IMR-90 (cell line): ENCODE measurements at regions not wholly inside any gene's neighbourhood (a gene's known extent, or its start where the extent isn't known, plus 50 kb on each side); places are given as distances from the start of the nearest gene placed in this dataset.
A peak's percentile ranks its signal among the peaks of the same experiment; 100 is the strongest.

Experiments used
- ATAC-seq: fragments of 200-7000 bp; cut with Tn5 transposase; 2 replicates; pipeline ENCODE4 v1.9.1; 2020; ENCODE audit warnings: low read depth, mild to moderate bottlenecking, moderate library complexity
- BruUV-seq: library from RNA; stranded (reverse); fragments of 400-500 nt; replicated peaks from 2 replicates; lab custom pipeline; 2021; lab: Mats Ljungman, UMichigan
- CTCF ChIA-PET: fragments of 300-600 bp; formaldehyde crosslinking; extraction: SDS; loops from one replicate; lab custom pipeline; 2021; ENCODE audit warnings: antibody characterized with exemption; lab: Yijun Ruan, JAX
- POLR2A ChIA-PET: fragments of 300-600 bp; sonication (Branson Sonifier 250); formaldehyde crosslinking; loops from one replicate; lab custom pipeline; 2022; ENCODE audit warnings: antibody characterized with exemption; ENCODE audit not compliant: unreplicated experiment; lab: Charles Lee
- DNase-seq: peaks from one replicate; pipeline ENCODE4 v3.0.0; 2013
- H2AFZ ChIP-seq: replicated peaks from 2 replicates; pipeline ENCODE3; 2013; ENCODE audit warnings: low read length, mild to moderate bottlenecking; ENCODE audit not compliant: poor library complexity
- H2AK5ac ChIP-seq: 2 replicates; pipeline ENCODE4 v1.6.1; 2013; ENCODE audit warnings: low read depth, low read length, inconsistent platforms
- H2AK9ac ChIP-seq: replicated peaks from 2 replicates; pipeline ENCODE3; 2013; ENCODE audit warnings: mild to moderate bottlenecking, low read depth, low read length, moderate library complexity; ENCODE audit not compliant: poor library complexity
- H2BK120ac ChIP-seq: 2 replicates; pipeline ENCODE4 v1.6.1; 2013; ENCODE audit warnings: low read depth, low read length, inconsistent platforms
- H2BK15ac ChIP-seq: 3 replicates; pipeline ENCODE4 v1.6.1; 2013; ENCODE audit warnings: low read depth, low read length, inconsistent platforms
- H2BK20ac ChIP-seq: 2 replicates; pipeline ENCODE4 v1.6.1; 2013; ENCODE audit warnings: low read depth, mild to moderate bottlenecking, inconsistent platforms, low read length, moderate library complexity
- H2BK5ac ChIP-seq: 2 replicates; pipeline ENCODE4 v1.6.1; 2013; ENCODE audit warnings: mild to moderate bottlenecking, low read depth, low read length, inconsistent platforms; ENCODE audit not compliant: poor library complexity, severe bottlenecking
- H3K14ac ChIP-seq: replicated peaks from 2 replicates; pipeline ENCODE4 v1.6.1; 2013; ENCODE audit warnings: low read depth, low read length, inconsistent platforms
- H3K18ac ChIP-seq: 2 replicates; pipeline ENCODE4 v1.6.1; 2013; ENCODE audit warnings: low read depth, low read length, control low read depth
- H3K23ac ChIP-seq: 2 replicates; pipeline ENCODE4 v1.6.1; 2013; ENCODE audit warnings: low read depth, low read length, inconsistent platforms
- H3K27ac ChIP-seq: 2 replicates; pipeline ENCODE4 v1.5.1; 2013; ENCODE audit warnings: mild to moderate bottlenecking, control low read depth, low read length; ENCODE audit not compliant: insufficient read depth
- H3K27me3 ChIP-seq: 2 replicates; pipeline ENCODE4 v1.6.1; 2013; ENCODE audit warnings: low read length; ENCODE audit not compliant: control insufficient read depth, insufficient read depth
- H3K36me3 ChIP-seq: 2 replicates; pipeline ENCODE4 v1.6.1; 2013; ENCODE audit warnings: low read length, mixed read lengths; ENCODE audit not compliant: control insufficient read depth, insufficient read depth
- H3K4ac ChIP-seq: 2 replicates; pipeline ENCODE4 v1.6.1; 2013; ENCODE audit warnings: low read depth, low read length, inconsistent platforms
- H3K4me1 ChIP-seq: 2 replicates; pipeline ENCODE4 v1.6.1; 2013; ENCODE audit warnings: low read length, mixed read lengths; ENCODE audit not compliant: control insufficient read depth, insufficient read depth
- H3K4me2 ChIP-seq: 2 replicates; pipeline ENCODE4 v1.6.1; 2013; ENCODE audit warnings: low read depth, mild to moderate bottlenecking, control low read depth, low read length, moderate library complexity
- H3K4me3 ChIP-seq: 2 replicates; pipeline ENCODE4 v1.5.1; 2013; ENCODE audit warnings: low read depth, mild to moderate bottlenecking, control low read depth, low read length, moderate library complexity; ENCODE audit not compliant: insufficient read depth
- H3K56ac ChIP-seq: 2 replicates; pipeline ENCODE4 v1.6.1; 2013; ENCODE audit warnings: low read length, inconsistent platforms; ENCODE audit not compliant: insufficient read depth; ENCODE audit errors: extremely low read depth
- H3K79me1 ChIP-seq, 2 experiments: 2 replicates each; pipeline ENCODE4 v1.6.1; 2013; ENCODE audit warnings: low read length in 2 of 2, inconsistent platforms in 1 of 2, low read depth in 1 of 2
- H3K9ac ChIP-seq: 2 replicates; pipeline ENCODE4 v1.6.1; 2013; ENCODE audit warnings: low read depth, low read length, control low read depth
- H3K9me1 ChIP-seq: 2 replicates; pipeline ENCODE4 v1.6.1; 2013; ENCODE audit warnings: low read length, inconsistent platforms; ENCODE audit not compliant: insufficient read depth
- H3K9me3 ChIP-seq: 2 replicates; pipeline ENCODE4 v1.6.1; 2013; ENCODE audit warnings: low read length; ENCODE audit not compliant: control insufficient read depth, insufficient read depth
- H4K20me1 ChIP-seq: 2 replicates; pipeline ENCODE4 v1.6.1; 2013; ENCODE audit warnings: low read length, inconsistent platforms; ENCODE audit not compliant: insufficient read depth
- H4K5ac ChIP-seq: 2 replicates; pipeline ENCODE4 v1.6.1; 2013; ENCODE audit warnings: mild to moderate bottlenecking, low read depth, low read length, control low read depth
- H4K8ac ChIP-seq, 2 experiments: 2 replicates each; pipeline ENCODE4 v1.6.1; 2013; ENCODE audit warnings: low read depth in 2 of 2, low read length in 2 of 2, control low read depth in 1 of 2, inconsistent platforms in 1 of 2
- H4K91ac ChIP-seq: 2 replicates; pipeline ENCODE4 v1.6.1; 2013; ENCODE audit warnings: low read depth, low read length, inconsistent platforms; ENCODE audit not compliant: insufficient read depth
- BHLHE40 ChIP-seq: fragments of 150-350 bp; IDR thresholded peaks from 2 replicates; pipeline ENCODE4 v1.6.1; 2016; ENCODE audit warnings: mild to moderate bottlenecking, low read depth, low read length
- CEBPB ChIP-seq: IDR thresholded peaks from 2 replicates; pipeline ENCODE4 v1.6.1; 2012; ENCODE audit warnings: low read depth, low read length, improper control_type of control experiment
- CHD1 ChIP-seq: IDR thresholded peaks from 2 replicates; pipeline ENCODE4 v1.6.1; 2012; ENCODE audit warnings: low read depth, low read length, improper control_type of control experiment
- ELK1 ChIP-seq: fragments of 150-350 bp; IDR thresholded peaks from 2 replicates; pipeline ENCODE4 v1.6.1; 2016; ENCODE audit warnings: low read depth, mild to moderate bottlenecking, low read length, moderate library complexity, borderline replicate concordance
- FOS ChIP-seq: fragments of 150-350 bp; IDR thresholded peaks from 2 replicates; pipeline ENCODE4 v1.6.1; 2016; ENCODE audit warnings: low read depth, low read length
- MAZ ChIP-seq: IDR thresholded peaks from 2 replicates; pipeline ENCODE4 v1.6.1; 2012; ENCODE audit warnings: low read depth, mild to moderate bottlenecking, low read length, improper control_type of control experiment, moderate library complexity, borderline replicate concordance
- MXI1 ChIP-seq: IDR thresholded peaks from 2 replicates; pipeline ENCODE4 v1.6.1; 2012; ENCODE audit warnings: low read depth, mild to moderate bottlenecking, low read length, moderate library complexity, borderline replicate concordance
- POLR2A ChIP-seq: IDR thresholded peaks from 2 replicates; pipeline ENCODE4 v1.6.1; 2012; ENCODE audit warnings: mild to moderate bottlenecking, low read depth, low read length
- RAD21 ChIP-seq: IDR thresholded peaks from 2 replicates; pipeline ENCODE4 v1.6.1; 2012; ENCODE audit warnings: low read length, improper control_type of control experiment
- RCOR1 ChIP-seq: IDR thresholded peaks from 2 replicates; pipeline ENCODE4 v1.6.1; 2012; ENCODE audit warnings: mild to moderate bottlenecking, low read length, improper control_type of control experiment; ENCODE audit not compliant: insufficient replicate concordance
- RFX5 ChIP-seq: IDR thresholded peaks from 2 replicates; pipeline ENCODE4 v1.8.0; 2012; ENCODE audit warnings: low read depth, mild to moderate bottlenecking, low read length, moderate library complexity
- SMC3 ChIP-seq: fragments of 150-350 bp; IDR thresholded peaks from 2 replicates; pipeline ENCODE4 v1.6.1; 2016; ENCODE audit warnings: low read depth, mild to moderate bottlenecking, antibody characterized with exemption, low read length, moderate library complexity
- USF2 ChIP-seq: fragments of 150-350 bp; IDR thresholded peaks from 2 replicates; pipeline ENCODE4 v1.6.1; 2017; ENCODE audit warnings: mild to moderate bottlenecking, antibody characterized with exemption, low read length, low read depth
- WGBS, 2 experiments: methylation state at CpG; one replicate each; pipeline versions ENCODE4 v1.1.5 to v1.1.7; 2013; ENCODE audit warnings: missing lambda C conversion rate in 2 of 2; ENCODE audit not compliant: insufficient read length in 1 of 2; ENCODE audit errors: extremely low coverage in 2 of 2; 5-methylcytosine and 5-hydroxymethylcytosine counted together
- dilution Hi-C: fragments of 300-500 bp; cut with HindIII; formaldehyde crosslinking; loops from one replicate; pipeline ENCODE4 v1.14.3; 2018; ENCODE audit warnings: low sequenced_read_pairs; ENCODE audit not compliant: unreplicated experiment
- in situ Hi-C: fragments of 300-500 bp; cut with MboI; formaldehyde crosslinking; loops from 3 replicates; pipeline ENCODE4 v1.14.3; 2019; ENCODE audit warnings: low sequenced_read_pairs, inconsistent platforms, mixed read lengths
- intact Hi-C: fragments of 100-400 bp; cut with micrococcal nuclease; formaldehyde crosslinking; loops from 2 replicates; pipeline ENCODE4 v1.10.0; 2022
- TF ChIP-seq, protein P1 (sequence below): conservative IDR thresholded peaks from 2 replicates; pipeline ENCODE4 v1.5.1; 2012; ENCODE audit warnings: mild to moderate bottlenecking, low read depth, low read length, improper control_type of control experiment

DNA sequence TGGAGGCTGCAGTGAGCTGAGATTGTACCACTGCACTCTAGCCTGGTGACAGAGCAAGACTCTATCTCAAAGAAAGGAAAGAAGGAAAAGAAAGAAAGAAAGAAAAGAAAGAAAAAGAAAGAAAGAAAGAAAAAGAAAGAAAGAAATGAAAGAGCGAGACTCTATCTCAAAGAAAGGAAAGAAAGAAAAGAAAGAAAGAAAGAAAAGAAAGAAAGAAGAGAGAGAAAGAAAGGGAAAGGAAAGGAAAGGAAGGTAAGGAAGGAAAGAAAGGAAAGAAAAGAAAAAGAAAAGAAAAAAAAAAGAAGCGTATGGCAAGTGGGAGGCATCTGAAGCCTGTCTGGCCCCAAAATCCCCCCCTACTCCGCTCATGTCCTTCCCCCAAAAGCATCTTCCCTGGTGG lies 182.3 kb upstream of the MSX2 start:
- Histone ChIP-seq H2BK15ac (no peak overlapping the region; the same call in 2 of the 3 replicates), H3K27me3 (no peaks in the 10 kb centered on the region), H3K9me3 (no peaks in the 10 kb centered on the region), H4K5ac (no peak overlapping the region), H2AFZ (peak overlapping the region; percentile 32), H3K36me3 (no peaks in the 10 kb centered on the region), H3K4ac (no peak overlapping the region), H4K8ac (no peak overlapping the region), H3K18ac (no peak overlapping the region), H4K20me1 (no peaks in the 10 kb centered on the region), H3K79me1 (no peaks in the 10 kb centered on the region), H2BK5ac (no peak overlapping the region), H3K4me3 (no peak overlapping the region), H3K9ac (no peak overlapping the region), H4K91ac (no peak overlapping the region), H3K23ac (no peak overlapping the region), H3K14ac (no peak overlapping the region), H2AK5ac (no peak overlapping the region), H2BK20ac (no peak overlapping the region), H3K4me2 (no peak overlapping the region), H2BK120ac (no peak overlapping the region), H3K27ac (no peak overlapping the region), H3K56ac (no peak overlapping the region), H3K9me1 (peaks cover 3% of the 10 kb centered on the region; the same call in 1 of the 2 replicates), H3K4me1 (no peaks in the 10 kb centered on the region), H2AK9ac (no peak overlapping the region)
- WGBS, 2 experiments, result no CpG with 5 or more reads among the region's 3 CpGs
- ATAC-seq (no peak), DNase-seq (no peak)
- intact Hi-C loops, result no loop called here
- TF ChIP-seq MXI1, result no peak
- no peak for TF ChIP-seq BHLHE40
- TF ChIP-seq, protein P1, sequence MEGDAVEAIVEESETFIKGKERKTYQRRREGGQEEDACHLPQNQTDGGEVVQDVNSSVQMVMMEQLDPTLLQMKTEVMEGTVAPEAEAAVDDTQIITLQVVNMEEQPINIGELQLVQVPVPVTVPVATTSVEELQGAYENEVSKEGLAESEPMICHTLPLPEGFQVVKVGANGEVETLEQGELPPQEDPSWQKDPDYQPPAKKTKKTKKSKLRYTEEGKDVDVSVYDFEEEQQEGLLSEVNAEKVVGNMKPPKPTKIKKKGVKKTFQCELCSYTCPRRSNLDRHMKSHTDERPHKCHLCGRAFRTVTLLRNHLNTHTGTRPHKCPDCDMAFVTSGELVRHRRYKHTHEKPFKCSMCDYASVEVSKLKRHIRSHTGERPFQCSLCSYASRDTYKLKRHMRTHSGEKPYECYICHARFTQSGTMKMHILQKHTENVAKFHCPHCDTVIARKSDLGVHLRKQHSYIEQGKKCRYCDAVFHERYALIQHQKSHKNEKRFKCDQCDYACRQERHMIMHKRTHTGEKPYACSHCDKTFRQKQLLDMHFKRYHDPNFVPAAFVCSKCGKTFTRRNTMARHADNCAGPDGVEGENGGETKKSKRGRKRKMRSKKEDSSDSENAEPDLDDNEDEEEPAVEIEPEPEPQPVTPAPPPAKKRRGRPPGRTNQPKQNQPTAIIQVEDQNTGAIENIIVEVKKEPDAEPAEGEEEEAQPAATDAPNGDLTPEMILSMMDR, result no peak
- no peak for TF ChIP-seq FOS
- no peak for TF ChIP-seq ELK1
- no peak for TF ChIP-seq POLR2A
- no peak for TF ChIP-seq USF2
- no peak for TF ChIP-seq MAZ
- no peak for TF ChIP-seq CEBPB
- TF ChIP-seq RCOR1, result no peak
- TF ChIP-seq RFX5, result no peak
- no peak for TF ChIP-seq SMC3
- no peak for TF ChIP-seq CHD1
- no peak for TF ChIP-seq RAD21
- dilution Hi-C loops, result no loop called here
- ChIA-PET CTCF (no interaction called here), POLR2A (interaction anchor here (0.6 kb wide), 1 partner anchor 97 kb away, joined by 6 read pairs; no protein-coding TSS in a partner anchor)
- no TSS peak for BruUV-seq
- in situ Hi-C loops, result no loop called here
